NCI-H1417 (cell line): ENCODE measurements at regions not wholly inside any gene's neighbourhood (a gene's known extent, or its start where the extent isn't known, plus 50 kb on each side); places are given as distances from the start of the nearest gene placed in this dataset.

ENCODE experiments used
- DNase-seq, 3 experiments: peaks; one replicate each; lab custom pipeline; 2025; lab: John Stamatoyannopoulos, UW

GRCh38 chr9:113646946-113647914 lies 183.7 kb downstream of the RGS3 start:
- no peak for DNase-seq

- DNase-seq, result no peak
These were observed 184.5 kb downstream of the RGS3 start for GRCh38 chr9:113648048-113648447.

- no peak for DNase-seq
These were observed 185.1 kb downstream of the RGS3 start for GRCh38 chr9:113648586-113648985.

GRCh38 chr9:113649054-113649453 lies 185.5 kb downstream of the RGS3 start:
- DNase-seq, result peak in 2 of 3 experiments; percentile 26 to 61

GRCh38 chr9:113649855-113650206 lies 186.3 kb downstream of the RGS3 start:
- no peak for DNase-seq

- peak; percentile 6 to 62 (median 16) for DNase-seq
These were observed 186.9 kb downstream of the RGS3 start for GRCh38 chr9:113650207-113651131.

- DNase-seq, result no peak
These were observed 188.4 kb downstream of the RGS3 start for GRCh38 chr9:113651896-113652295.

GRCh38 chr9:113652355-113653152 lies 189.0 kb downstream of the RGS3 start:
- DNase-seq, result no peak

- DNase-seq, result no peak
These were observed 190.4 kb downstream of the RGS3 start for GRCh38 chr9:113653746-113654604.

GRCh38 chr9:113654605-113655428 lies 191.3 kb downstream of the RGS3 start:
- no peak for DNase-seq

- peak in 1 of 3 experiments; percentile 9 for DNase-seq
These were observed 193.5 kb downstream of the RGS3 start for GRCh38 chr9:113656771-113657670.

GRCh38 chr9:113657765-113658544 lies 194.4 kb downstream of the RGS3 start:
- DNase-seq, result peak; percentile 70 to 87 (median 71)

GRCh38 chr9:113658545-113658895 lies 195.0 kb downstream of the RGS3 start:
- no peak for DNase-seq

GRCh38 chr9:113659039-113659438 lies 195.5 kb downstream of the RGS3 start:
- no peak for DNase-seq

GRCh38 chr9:113659740-113660139 lies 196.2 kb downstream of the RGS3 start:
- no peak for DNase-seq

- DNase-seq, result no peak
These were observed 196.7 kb downstream of the RGS3 start for GRCh38 chr9:113660196-113660595.

- DNase-seq, result no peak
These were observed 197.5 kb downstream of the RGS3 start for GRCh38 chr9:113661074-113661473.
